Ovary (tissue), 3 donors: ENCODE measurements at regions not wholly inside any gene's neighbourhood (a gene's known extent, or its start where the extent isn't known, plus 50 kb on each side); places are given as distances from the start of the nearest gene placed in this dataset.

Experiments
- CTCF ChIP-seq, 3 donors: fragments of 450-650 bp in 2 of 3; fragments of 200-600 bp in 1 of 3; IDR thresholded peaks; one replicate each; pipeline versions ENCODE4 v1.5.1 to v1.8.0; 2016 to 2022; ENCODE audit warnings: antibody characterized with exemption in 3 of 3, mild to moderate bottlenecking in 1 of 3
- EP300 ChIP-seq: sonication (generic); formaldehyde crosslinking; IDR thresholded peaks from one replicate; pipeline ENCODE4 v1.6.1; 2017; ENCODE audit warnings: antibody characterized with exemption
- POLR2A ChIP-seq: fragments of 450-650 bp; IDR thresholded peaks from one replicate; pipeline ENCODE4 v1.6.1; 2017; ENCODE audit warnings: antibody characterized with exemption, mild to moderate bottlenecking, moderate library complexity
- donor health status: DM: no; HTN: no; CAD: no.

- TF ChIP-seq CTCF (IDR thresholded peaks at IDR 0.05) (no peak), POLR2A (no peak), EP300 (no peak)
These were observed 103.9 kb upstream of the RET start for GRCh38 chr10:42972946-42973345.
